Transverse colon (tissue), 4 donors: ENCODE measurements at regions not wholly inside any gene's neighbourhood (a gene's known extent, or its start where the extent isn't known, plus 50 kb on each side); places are given as distances from the start of the nearest gene placed in this dataset.
"Not testable (repeated sequence)": the region's sequence is repeated elsewhere in the genome, so short reads cannot be mapped to it uniquely, and the experiment has no call there.

ENCODE experiments used
- POLR2AphosphoS5 ChIP-seq, 3 donors: sonication (generic); formaldehyde crosslinking; IDR thresholded peaks; one replicate each; pipeline ENCODE4 v1.6.1; 2016; ENCODE audit warnings: antibody characterized with exemption in 3 of 3
- TF ChIP-seq, protein P1 (sequence below), 5 experiments: fragments of 200-600 bp in 3 of 5; fragments of 450-650 bp in 2 of 5; sonication (generic) in 3 of 5; IDR thresholded peaks; 1 replicate in 2 of 5; 2 replicates in 3 of 5; pipeline ENCODE4 v1.5.1; 2016 to 2017; ENCODE audit warnings: antibody characterized with exemption in 5 of 5, inconsistent platforms in 3 of 5, mild to moderate bottlenecking in 2 of 5, moderate library complexity in 1 of 5

GRCh38 chr2:146405402-146406309 is 1439.2 kb upstream of the ACVR2A start:
- TF ChIP-seq, protein P1, sequence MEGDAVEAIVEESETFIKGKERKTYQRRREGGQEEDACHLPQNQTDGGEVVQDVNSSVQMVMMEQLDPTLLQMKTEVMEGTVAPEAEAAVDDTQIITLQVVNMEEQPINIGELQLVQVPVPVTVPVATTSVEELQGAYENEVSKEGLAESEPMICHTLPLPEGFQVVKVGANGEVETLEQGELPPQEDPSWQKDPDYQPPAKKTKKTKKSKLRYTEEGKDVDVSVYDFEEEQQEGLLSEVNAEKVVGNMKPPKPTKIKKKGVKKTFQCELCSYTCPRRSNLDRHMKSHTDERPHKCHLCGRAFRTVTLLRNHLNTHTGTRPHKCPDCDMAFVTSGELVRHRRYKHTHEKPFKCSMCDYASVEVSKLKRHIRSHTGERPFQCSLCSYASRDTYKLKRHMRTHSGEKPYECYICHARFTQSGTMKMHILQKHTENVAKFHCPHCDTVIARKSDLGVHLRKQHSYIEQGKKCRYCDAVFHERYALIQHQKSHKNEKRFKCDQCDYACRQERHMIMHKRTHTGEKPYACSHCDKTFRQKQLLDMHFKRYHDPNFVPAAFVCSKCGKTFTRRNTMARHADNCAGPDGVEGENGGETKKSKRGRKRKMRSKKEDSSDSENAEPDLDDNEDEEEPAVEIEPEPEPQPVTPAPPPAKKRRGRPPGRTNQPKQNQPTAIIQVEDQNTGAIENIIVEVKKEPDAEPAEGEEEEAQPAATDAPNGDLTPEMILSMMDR (IDR thresholded peaks at IDR 0.05): not testable (repeated sequence)
- not testable (repeated sequence) for TF ChIP-seq POLR2AphosphoS5 (IDR thresholded peaks at IDR 0.05)
